Stomach (tissue), 8 donors: ENCODE measurements at regions not wholly inside any gene's neighbourhood (a gene's known extent, or its start where the extent isn't known, plus 50 kb on each side); places are given as distances from the start of the nearest gene placed in this dataset.

ENCODE experiments used
- DNase-seq, 2 donors: peaks; one replicate each; pipeline versions ENCODE4 v3.0.0 to v3.0.0-alpha.2; 2013 to 2019
- H3K27ac ChIP-seq, 5 donors: fragments of 200-600 bp in 4 of 5; sonication (generic) in 4 of 5; one replicate each; pipeline ENCODE4 v1.5.1; 2013 to 2019; ENCODE audit warnings: mild to moderate bottlenecking in 1 of 5, moderate library complexity in 1 of 5
- H3K27me3 ChIP-seq, 3 donors: fragments of 200-600 bp; sonication (generic); one replicate each; pipeline ENCODE4 v1.5.1; 2017 to 2019; ENCODE audit warnings: mixed run types in 1 of 3
- H3K36me3 ChIP-seq, 4 donors: fragments of 200-600 bp; sonication (generic); 1 replicate in 3 of 4; 2 replicates in 1 of 4; pipeline ENCODE4 v1.5.1; 2016 to 2019
- H3K4me1 ChIP-seq, 4 donors: fragments of 200-600 bp; sonication (generic); one replicate each; pipeline ENCODE4 v1.5.1; 2016 to 2019
- H3K4me3 ChIP-seq, 4 donors: fragments of 200-600 bp; sonication (generic) in 3 of 4; one replicate each; pipeline ENCODE4 v1.5.1; 2016 to 2019; ENCODE audit warnings: mild to moderate bottlenecking in 1 of 4
- H3K9me3 ChIP-seq, 4 donors: fragments of 200-600 bp; sonication (generic); one replicate each; pipeline ENCODE4 v1.5.1; 2016 to 2019
- EP300 ChIP-seq: sonication (generic); formaldehyde crosslinking; IDR thresholded peaks from one replicate; pipeline ENCODE4 v1.6.1; 2017; ENCODE audit warnings: antibody characterized with exemption
- POLR2A ChIP-seq, 4 donors: fragments of 450-650 bp; IDR thresholded peaks; one replicate each; pipeline ENCODE4 v1.6.1; 2016; ENCODE audit warnings: antibody characterized with exemption in 4 of 4, control low read depth in 2 of 4, mild to moderate bottlenecking in 1 of 4, moderate library complexity in 1 of 4
- POLR2AphosphoS5 ChIP-seq, 3 donors: sonication (generic); formaldehyde crosslinking; IDR thresholded peaks; one replicate each; pipeline ENCODE4 v1.6.1; 2016; ENCODE audit warnings: antibody characterized with exemption in 3 of 3
- WGBS, 5 donors: extraction: QIAGEN DNeasy Blood & Tissue Kit in 3 of 5; methylation state at CpG; one replicate each; pipeline versions ENCODE4 v1.1.5 to v1.1.7; 2013 to 2018; 5-methylcytosine and 5-hydroxymethylcytosine counted together
- intact Hi-C: fragments of 100-400 bp; cut with DNase I; formaldehyde crosslinking; loops from one replicate; pipeline ENCODE4 v1.15.1; 2023; ENCODE audit warnings: low total_unique reads
- TF ChIP-seq, protein P1 (sequence below), 7 experiments: fragments of 450-650 bp in 4 of 7; fragments of 200-600 bp in 3 of 7; sonication (generic) in 3 of 7; IDR thresholded peaks; one replicate each; pipeline ENCODE4 v1.5.1; 2016 to 2019; ENCODE audit warnings: antibody characterized with exemption in 7 of 7, control low read depth in 2 of 7, mild to moderate bottlenecking in 1 of 7
- donor health status: healthy with polysubstance abuse.
- donor health status: Bipolar disorder and iron deficiency.
- donor health status: healthy.

DNA sequence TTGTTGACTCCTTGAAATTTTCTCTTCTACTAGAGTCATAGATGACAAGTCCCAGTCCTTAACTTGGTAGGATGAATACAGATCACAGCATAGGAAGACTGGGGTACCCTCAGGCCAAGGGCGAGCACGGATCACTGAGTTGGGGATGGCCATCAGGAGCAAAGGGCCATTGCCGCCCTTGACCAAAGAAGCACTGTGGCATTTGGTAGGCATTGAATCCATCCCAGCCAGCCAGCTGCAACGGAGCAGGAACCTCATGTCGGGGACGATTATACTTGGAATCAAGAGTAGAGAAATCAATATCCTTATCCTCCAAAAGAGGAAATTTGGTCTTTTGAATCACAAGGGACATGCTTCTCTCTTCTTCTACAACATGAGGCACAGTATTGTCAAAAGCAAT is 50.1 kb upstream of the ZNF573 start:
- TF ChIP-seq EP300 (no peak), POLR2AphosphoS5 (IDR thresholded peaks at IDR 0.05) (no peak), POLR2A (IDR thresholded peaks at IDR 0.05) (no peak)
- TF ChIP-seq, protein P1, sequence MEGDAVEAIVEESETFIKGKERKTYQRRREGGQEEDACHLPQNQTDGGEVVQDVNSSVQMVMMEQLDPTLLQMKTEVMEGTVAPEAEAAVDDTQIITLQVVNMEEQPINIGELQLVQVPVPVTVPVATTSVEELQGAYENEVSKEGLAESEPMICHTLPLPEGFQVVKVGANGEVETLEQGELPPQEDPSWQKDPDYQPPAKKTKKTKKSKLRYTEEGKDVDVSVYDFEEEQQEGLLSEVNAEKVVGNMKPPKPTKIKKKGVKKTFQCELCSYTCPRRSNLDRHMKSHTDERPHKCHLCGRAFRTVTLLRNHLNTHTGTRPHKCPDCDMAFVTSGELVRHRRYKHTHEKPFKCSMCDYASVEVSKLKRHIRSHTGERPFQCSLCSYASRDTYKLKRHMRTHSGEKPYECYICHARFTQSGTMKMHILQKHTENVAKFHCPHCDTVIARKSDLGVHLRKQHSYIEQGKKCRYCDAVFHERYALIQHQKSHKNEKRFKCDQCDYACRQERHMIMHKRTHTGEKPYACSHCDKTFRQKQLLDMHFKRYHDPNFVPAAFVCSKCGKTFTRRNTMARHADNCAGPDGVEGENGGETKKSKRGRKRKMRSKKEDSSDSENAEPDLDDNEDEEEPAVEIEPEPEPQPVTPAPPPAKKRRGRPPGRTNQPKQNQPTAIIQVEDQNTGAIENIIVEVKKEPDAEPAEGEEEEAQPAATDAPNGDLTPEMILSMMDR (IDR thresholded peaks at IDR 0.05) = no peak
- WGBS, 5 donors = 91 to 97% (median 96%) methylated on average over 6 of the region's 6 CpGs
- no peak overlapping the region for H3K4me3 ChIP-seq
- no peaks in the 10 kb centered on the region for H3K27me3 ChIP-seq
- intact Hi-C loops = no loop called here
- no peak for DNase-seq
- H3K9me3 ChIP-seq = peaks cover 19 to 100% (median 91%) of the 10 kb centered on the region in 4 donors
- no peak overlapping the region for H3K27ac ChIP-seq
- H3K36me3 ChIP-seq = peaks cover 5 to 27% (median 12%) of the 10 kb centered on the region in 4 donors
- H3K4me1 ChIP-seq = no peaks in the 10 kb centered on the region
